A549 (cell line): ENCODE measurements at regions not wholly inside any gene's neighbourhood (a gene's known extent, or its start where the extent isn't known, plus 50 kb on each side); places are given as distances from the start of the nearest gene placed in this dataset.

ENCODE experiments used
- POLR2A ChIP-seq: IDR thresholded peaks from 2 replicates; pipeline ENCODE4 v1.6.1; 2012; ENCODE audit warnings: mild to moderate bottlenecking, low read length
- TF ChIP-seq, protein P1 (sequence below): fragments of >200 bp; sonication (Bioruptor Twin); formaldehyde crosslinking; IDR thresholded peaks from 3 replicates; pipeline ENCODE4 v1.5.1; 2016

DNA sequence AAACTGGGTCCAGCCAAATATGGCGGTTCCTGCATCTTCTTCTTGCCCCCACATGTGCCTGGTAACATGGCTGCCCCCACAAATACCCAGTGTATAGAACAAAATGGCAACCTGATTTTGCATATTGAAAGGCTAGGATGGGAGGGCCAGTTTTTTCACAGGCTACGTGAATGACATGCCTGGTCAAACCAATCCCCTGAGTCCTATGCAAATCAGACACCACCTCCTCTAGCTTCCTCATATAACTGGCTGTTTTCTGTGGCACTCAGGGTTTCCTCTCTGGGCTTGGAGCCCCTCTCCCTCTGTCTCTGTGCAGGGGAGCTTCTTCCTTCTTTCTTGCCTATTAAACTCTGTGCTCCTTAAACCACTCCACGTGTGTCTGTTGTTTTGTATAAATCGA lies 372.1 kb downstream of the KIF16B start:
- TF ChIP-seq, protein P1, sequence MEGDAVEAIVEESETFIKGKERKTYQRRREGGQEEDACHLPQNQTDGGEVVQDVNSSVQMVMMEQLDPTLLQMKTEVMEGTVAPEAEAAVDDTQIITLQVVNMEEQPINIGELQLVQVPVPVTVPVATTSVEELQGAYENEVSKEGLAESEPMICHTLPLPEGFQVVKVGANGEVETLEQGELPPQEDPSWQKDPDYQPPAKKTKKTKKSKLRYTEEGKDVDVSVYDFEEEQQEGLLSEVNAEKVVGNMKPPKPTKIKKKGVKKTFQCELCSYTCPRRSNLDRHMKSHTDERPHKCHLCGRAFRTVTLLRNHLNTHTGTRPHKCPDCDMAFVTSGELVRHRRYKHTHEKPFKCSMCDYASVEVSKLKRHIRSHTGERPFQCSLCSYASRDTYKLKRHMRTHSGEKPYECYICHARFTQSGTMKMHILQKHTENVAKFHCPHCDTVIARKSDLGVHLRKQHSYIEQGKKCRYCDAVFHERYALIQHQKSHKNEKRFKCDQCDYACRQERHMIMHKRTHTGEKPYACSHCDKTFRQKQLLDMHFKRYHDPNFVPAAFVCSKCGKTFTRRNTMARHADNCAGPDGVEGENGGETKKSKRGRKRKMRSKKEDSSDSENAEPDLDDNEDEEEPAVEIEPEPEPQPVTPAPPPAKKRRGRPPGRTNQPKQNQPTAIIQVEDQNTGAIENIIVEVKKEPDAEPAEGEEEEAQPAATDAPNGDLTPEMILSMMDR = no peak
- TF ChIP-seq POLR2A = no peak
